ENCODE measurements at regions not wholly inside any gene's neighbourhood (a gene's known extent, or its start where the extent isn't known, plus 50 kb on each side); places are given as distances from the start of the nearest gene placed in this dataset.
A peak's percentile ranks its signal among the peaks of the same experiment; 100 is the strongest.
"Not testable (repeated sequence)": the region's sequence is repeated elsewhere in the genome, so short reads cannot be mapped to it uniquely, and the experiment has no call there.

- no peak for DNase-seq
Observed at GRCh38 chr11:81700076-81700475, 1033.6 kb downstream of the FAM181B start.

GRCh38 chr11:81687057-81687456 is 1046.6 kb downstream of the FAM181B start:
- DNase-seq: no peak

- DNase-seq: no peak
Observed at GRCh38 chr11:81674211-81674610, 1059.5 kb downstream of the FAM181B start.

GRCh38 chr11:81673001-81673400 is 1060.7 kb downstream of the FAM181B start:
- no peak for DNase-seq

- no peak for DNase-seq
Observed at GRCh38 chr11:81669935-81670543, 1063.6 kb downstream of the FAM181B start.

- no peak for DNase-seq
Observed at GRCh38 chr11:81658722-81659121, 1074.9 kb downstream of the FAM181B start.

GRCh38 chr11:81655351-81655750 is 1078.3 kb downstream of the FAM181B start:
- no peak for DNase-seq

- DNase-seq: no peak
Observed at GRCh38 chr11:81647374-81647773, 1086.3 kb downstream of the FAM181B start.

- peak; percentile 15 for DNase-seq
Observed at GRCh38 chr11:81644239-81644840, 1089.3 kb downstream of the FAM181B start.

GRCh38 chr11:81634483-81634882 is 1099.2 kb downstream of the FAM181B start:
- no peak for DNase-seq

GRCh38 chr11:81602508-81602907 is 1131.2 kb downstream of the FAM181B start:
- DNase-seq: no peak

- DNase-seq: no peak
Observed at GRCh38 chr11:81596704-81597103, 1137.0 kb downstream of the FAM181B start.

- DNase-seq: no peak
Observed at GRCh38 chr11:81585390-81585933, 1148.2 kb downstream of the FAM181B start.

GRCh38 chr11:81579339-81579738 is 1154.3 kb downstream of the FAM181B start:
- no peak for DNase-seq

- DNase-seq: no peak
Observed at GRCh38 chr11:81578571-81578970, 1155.1 kb downstream of the FAM181B start.

GRCh38 chr11:81574301-81574700 is 1159.4 kb downstream of the FAM181B start:
- no peak for DNase-seq

- DNase-seq: no peak
Observed at GRCh38 chr11:81573367-81573766, 1160.3 kb downstream of the FAM181B start.

GRCh38 chr11:81570669-81571068 is 1163.0 kb downstream of the FAM181B start:
- DNase-seq: no peak

- no peak for DNase-seq
Observed at GRCh38 chr11:81569999-81570398, 1163.7 kb downstream of the FAM181B start.

- no peak for DNase-seq
Observed at GRCh38 chr11:81568918-81569317, 1164.7 kb downstream of the FAM181B start.

- no peak for DNase-seq
Observed at GRCh38 chr11:81548123-81548522, 1185.5 kb downstream of the FAM181B start.

- not testable (repeated sequence) for DNase-seq
Observed at GRCh38 chr11:81539806-81540205, 1193.9 kb downstream of the FAM181B start.

- no peak for DNase-seq
Observed at GRCh38 chr11:81515566-81515965, 1218.1 kb downstream of the FAM181B start.

GRCh38 chr11:81497202-81497804 is 1236.4 kb downstream of the FAM181B start:
- peak; percentile 4 for DNase-seq

Data from stimulated activated CD4-positive, alpha-beta T cell treated with anti-CD3 and anti-CD28 coated beads, Interleukin-4, amount 100 ng/mL, for 24 hours (primary cell).